ENCODE measurements at regions not wholly inside any gene's neighbourhood (a gene's known extent, or its start where the extent isn't known, plus 50 kb on each side); places are given as distances from the start of the nearest gene placed in this dataset.

- POLR2A ChIA-PET, result no interaction called here
- Histone ChIP-seq H3K9me3 (ENCODE audit: control extremely low read depth in 1 of 5, control insufficient read depth in 4 of 5, insufficient read depth in 2 of 5, low read depth in 1 of 5, low read length in 4 of 5) (no peaks in the 10 kb centered on the region), H3K27me3 (replicated peaks in 2 of 5; ENCODE audit: control insufficient read depth in 4 of 5, insufficient read depth in 5 of 5, low read length in 4 of 5) (no peaks in the 10 kb centered on the region), H3K4me1 (ENCODE audit: control extremely low read depth in 1 of 4, control insufficient read depth in 4 of 4, insufficient read depth in 4 of 4, low read length in 3 of 4) (no peaks in the 10 kb centered on the region), H3K36me3 (ENCODE audit: control insufficient read depth in 4 of 4, insufficient read depth in 4 of 4, low read length in 3 of 4) (no peaks in the 10 kb centered on the region), H3K4me3 (ENCODE audit: control insufficient read depth in 1 of 7, extremely low read depth in 1 of 7, insufficient read depth in 4 of 7, low read depth in 2 of 7, low read length in 6 of 7) (no peak overlapping the region), H3K27ac (ENCODE audit: insufficient read depth in 1 of 2, low read depth in 1 of 2, low read length in 2 of 2, poor library complexity in 1 of 2, severe bottlenecking in 2 of 2) (no peak overlapping the region)
- CTCF ChIA-PET, result no interaction called here
- no peak for DNase-seq
Measured at GRCh38 chr4:126130215-126130614, 815.5 kb downstream of the FAT4 start.

- WGBS (ENCODE audit: insufficient coverage), result 80% methylated on average over 1 of the region's 5 CpGs
- DNase-seq, result no peak
- POLR2A ChIA-PET, result no interaction called here
Measured at GRCh38 chr4:126136922-126137781, 822.4 kb downstream of the FAT4 start.

GRCh38 chr4:126137782-126138170, 823.0 kb downstream of the FAT4 start:
- CTCF ChIA-PET, result no interaction called here
- POLR2A ChIA-PET, result no interaction called here
- Histone ChIP-seq H3K36me3 (ENCODE audit: control insufficient read depth in 4 of 4, insufficient read depth in 4 of 4, low read length in 3 of 4) (no peaks in the 10 kb centered on the region), H3K4me3 (ENCODE audit: control insufficient read depth in 1 of 7, extremely low read depth in 1 of 7, insufficient read depth in 4 of 7, low read depth in 2 of 7, low read length in 6 of 7) (no peak overlapping the region), H3K9me3 (ENCODE audit: control extremely low read depth in 1 of 5, control insufficient read depth in 4 of 5, insufficient read depth in 2 of 5, low read depth in 1 of 5, low read length in 4 of 5) (no peaks in the 10 kb centered on the region), H3K27ac (ENCODE audit: insufficient read depth in 1 of 2, low read depth in 1 of 2, low read length in 2 of 2, poor library complexity in 1 of 2, severe bottlenecking in 2 of 2) (no peak overlapping the region), H3K4me1 (ENCODE audit: control extremely low read depth in 1 of 4, control insufficient read depth in 4 of 4, insufficient read depth in 4 of 4, low read length in 3 of 4) (no peaks in the 10 kb centered on the region), H3K27me3 (replicated peaks in 2 of 5; ENCODE audit: control insufficient read depth in 4 of 5, insufficient read depth in 5 of 5, low read length in 4 of 5) (no peaks in the 10 kb centered on the region)
- DNase-seq, result no peak

More at GRCh38 chr4:126136922-126137781, 822.4 kb downstream of the FAT4 start:
- H3K4me1 ChIP-seq (ENCODE audit: control extremely low read depth in 1 of 4, control insufficient read depth in 4 of 4, insufficient read depth in 4 of 4, low read length in 3 of 4), result no peaks in the 10 kb centered on the region
- H3K9me3 ChIP-seq (ENCODE audit: control extremely low read depth in 1 of 5, control insufficient read depth in 4 of 5, insufficient read depth in 2 of 5, low read depth in 1 of 5, low read length in 4 of 5), result no peaks in the 10 kb centered on the region
- CTCF ChIA-PET, result no interaction called here
- H3K4me3 ChIP-seq (ENCODE audit: control insufficient read depth in 1 of 7, extremely low read depth in 1 of 7, insufficient read depth in 4 of 7, low read depth in 2 of 7, low read length in 6 of 7), result no peak overlapping the region
- H3K36me3 ChIP-seq (ENCODE audit: control insufficient read depth in 4 of 4, insufficient read depth in 4 of 4, low read length in 3 of 4), result no peaks in the 10 kb centered on the region
- H3K27ac ChIP-seq (ENCODE audit: insufficient read depth in 1 of 2, low read depth in 1 of 2, low read length in 2 of 2, poor library complexity in 1 of 2, severe bottlenecking in 2 of 2), result no peak overlapping the region
- H3K27me3 ChIP-seq (replicated peaks in 2 of 5; ENCODE audit: control insufficient read depth in 4 of 5, insufficient read depth in 5 of 5, low read length in 4 of 5), result no peaks in the 10 kb centered on the region

- no CpG with 5 or more reads among the region's 1 CpG for WGBS (ENCODE audit: insufficient coverage)
- Histone ChIP-seq H3K27me3 (replicated peaks in 2 of 5; ENCODE audit: control insufficient read depth in 4 of 5, insufficient read depth in 5 of 5, low read length in 4 of 5) (no peaks in the 10 kb centered on the region), H3K4me1 (ENCODE audit: control extremely low read depth in 1 of 4, control insufficient read depth in 4 of 4, insufficient read depth in 4 of 4, low read length in 3 of 4) (no peaks in the 10 kb centered on the region), H3K9me3 (ENCODE audit: control extremely low read depth in 1 of 5, control insufficient read depth in 4 of 5, insufficient read depth in 2 of 5, low read depth in 1 of 5, low read length in 4 of 5) (no peaks in the 10 kb centered on the region), H3K4me3 (ENCODE audit: control insufficient read depth in 1 of 7, extremely low read depth in 1 of 7, insufficient read depth in 4 of 7, low read depth in 2 of 7, low read length in 6 of 7) (no peak overlapping the region), H3K27ac (ENCODE audit: insufficient read depth in 1 of 2, low read depth in 1 of 2, low read length in 2 of 2, poor library complexity in 1 of 2, severe bottlenecking in 2 of 2) (no peak overlapping the region), H3K36me3 (ENCODE audit: control insufficient read depth in 4 of 4, insufficient read depth in 4 of 4, low read length in 3 of 4) (no peaks in the 10 kb centered on the region)
- CTCF ChIA-PET, result no interaction called here
- POLR2A ChIA-PET, result no interaction called here
- DNase-seq, result no peak
Measured at GRCh38 chr4:126144543-126145237, 829.9 kb downstream of the FAT4 start.

GRCh38 chr4:126168484-126168883, 853.7 kb downstream of the FAT4 start:
- no peak overlapping the region for H3K4me3 ChIP-seq (ENCODE audit: control insufficient read depth in 1 of 7, extremely low read depth in 1 of 7, insufficient read depth in 4 of 7, low read depth in 2 of 7, low read length in 6 of 7)
- ChIA-PET CTCF (no interaction called here), POLR2A (no interaction called here)
- H3K36me3 ChIP-seq (ENCODE audit: control insufficient read depth in 4 of 4, insufficient read depth in 4 of 4, low read length in 3 of 4), result no peaks in the 10 kb centered on the region
- H3K4me1 ChIP-seq (ENCODE audit: control extremely low read depth in 1 of 4, control insufficient read depth in 4 of 4, insufficient read depth in 4 of 4, low read length in 3 of 4), result peaks cover 0 to 5% (median 2%) of the 10 kb centered on the region in 4 experiments
- H3K27ac ChIP-seq (ENCODE audit: insufficient read depth in 1 of 2, low read depth in 1 of 2, low read length in 2 of 2, poor library complexity in 1 of 2, severe bottlenecking in 2 of 2), result no peak overlapping the region
- H3K27me3 ChIP-seq (replicated peaks in 2 of 5; ENCODE audit: control insufficient read depth in 4 of 5, insufficient read depth in 5 of 5, low read length in 4 of 5), result no peaks in the 10 kb centered on the region
- no peaks in the 10 kb centered on the region for H3K9me3 ChIP-seq (ENCODE audit: control extremely low read depth in 1 of 5, control insufficient read depth in 4 of 5, insufficient read depth in 2 of 5, low read depth in 1 of 5, low read length in 4 of 5)
- DNase-seq, result no peak
- WGBS (ENCODE audit: insufficient coverage), result no CpG with 5 or more reads among the region's 1 CpG

GRCh38 chr4:126172126-126172525, 857.4 kb downstream of the FAT4 start:
- Histone ChIP-seq H3K27ac (ENCODE audit: insufficient read depth in 1 of 2, low read depth in 1 of 2, low read length in 2 of 2, poor library complexity in 1 of 2, severe bottlenecking in 2 of 2) (no peak overlapping the region), H3K9me3 (ENCODE audit: control extremely low read depth in 1 of 5, control insufficient read depth in 4 of 5, insufficient read depth in 2 of 5, low read depth in 1 of 5, low read length in 4 of 5) (no peaks in the 10 kb centered on the region), H3K4me3 (ENCODE audit: control insufficient read depth in 1 of 7, extremely low read depth in 1 of 7, insufficient read depth in 4 of 7, low read depth in 2 of 7, low read length in 6 of 7) (no peak overlapping the region), H3K36me3 (ENCODE audit: control insufficient read depth in 4 of 4, insufficient read depth in 4 of 4, low read length in 3 of 4) (no peaks in the 10 kb centered on the region), H3K4me1 (ENCODE audit: control extremely low read depth in 1 of 4, control insufficient read depth in 4 of 4, insufficient read depth in 4 of 4, low read length in 3 of 4) (peaks cover 0 to 5% (median 2%) of the 10 kb centered on the region in 4 experiments), H3K27me3 (replicated peaks in 2 of 5; ENCODE audit: control insufficient read depth in 4 of 5, insufficient read depth in 5 of 5, low read length in 4 of 5) (no peaks in the 10 kb centered on the region)
- no CpG with 5 or more reads among the region's 1 CpG for WGBS (ENCODE audit: insufficient coverage)
- CTCF ChIA-PET, result no interaction called here
- peak; percentile 12 to 79 (median 69) for DNase-seq
- POLR2A ChIA-PET, result no interaction called here

GRCh38 chr4:126174627-126175026, 859.9 kb downstream of the FAT4 start:
- Histone ChIP-seq H3K27ac (ENCODE audit: insufficient read depth in 1 of 2, low read depth in 1 of 2, low read length in 2 of 2, poor library complexity in 1 of 2, severe bottlenecking in 2 of 2) (no peak overlapping the region), H3K36me3 (ENCODE audit: control insufficient read depth in 4 of 4, insufficient read depth in 4 of 4, low read length in 3 of 4) (no peaks in the 10 kb centered on the region), H3K9me3 (ENCODE audit: control extremely low read depth in 1 of 5, control insufficient read depth in 4 of 5, insufficient read depth in 2 of 5, low read depth in 1 of 5, low read length in 4 of 5) (no peaks in the 10 kb centered on the region), H3K27me3 (replicated peaks in 2 of 5; ENCODE audit: control insufficient read depth in 4 of 5, insufficient read depth in 5 of 5, low read length in 4 of 5) (no peaks in the 10 kb centered on the region), H3K4me3 (ENCODE audit: control insufficient read depth in 1 of 7, extremely low read depth in 1 of 7, insufficient read depth in 4 of 7, low read depth in 2 of 7, low read length in 6 of 7) (no peak overlapping the region), H3K4me1 (ENCODE audit: control extremely low read depth in 1 of 4, control insufficient read depth in 4 of 4, insufficient read depth in 4 of 4, low read length in 3 of 4) (peaks cover 0 to 5% (median 2%) of the 10 kb centered on the region in 4 experiments)
- DNase-seq, result no peak
- ChIA-PET POLR2A (no interaction called here), CTCF (no interaction called here)
- WGBS (ENCODE audit: insufficient coverage), result 100% methylated on average over 1 of the region's 2 CpGs
